NOMO-1 treated with dmso at 0.1 percent for 144 hours (cell line): ENCODE measurements at regions not wholly inside any gene's neighbourhood (a gene's known extent, or its start where the extent isn't known, plus 50 kb on each side); places are given as distances from the start of the nearest gene placed in this dataset.
"Not testable (repeated sequence)": the region's sequence is repeated elsewhere in the genome, so short reads cannot be mapped to it uniquely, and the experiment has no call there.

Experiments
- DNase-seq: peaks from one replicate; lab custom pipeline; 2025; ENCODE audit not compliant: unreplicated experiment; lab: John Stamatoyannopoulos, UW

GRCh38 chr4:125582302-125582701 is 267.5 kb downstream of the FAT4 start:
- no peak for DNase-seq

DNA sequence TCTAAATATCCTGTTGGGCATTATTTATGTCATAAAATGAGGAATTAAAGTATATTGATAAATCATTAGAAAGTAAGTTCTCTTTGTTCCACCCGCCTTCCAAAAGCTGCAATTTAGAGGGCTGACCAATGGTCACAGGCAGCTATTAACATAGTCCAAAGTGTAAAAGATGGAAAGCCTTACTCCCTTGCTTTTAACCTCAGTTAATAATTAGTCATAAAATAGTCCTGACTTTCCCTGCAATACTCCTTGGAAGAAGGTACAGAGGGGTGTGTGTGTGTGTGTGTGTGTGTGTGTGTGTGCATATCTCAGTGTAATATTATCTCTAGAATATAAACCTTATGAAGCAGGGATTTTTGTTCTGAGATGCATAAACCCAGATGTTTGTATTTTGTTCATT is 275.4 kb downstream of the FAT4 start:
- no peak for DNase-seq

- DNase-seq = no peak
Observed at GRCh38 chr4:125591290-125591689, 276.5 kb downstream of the FAT4 start.

DNA sequence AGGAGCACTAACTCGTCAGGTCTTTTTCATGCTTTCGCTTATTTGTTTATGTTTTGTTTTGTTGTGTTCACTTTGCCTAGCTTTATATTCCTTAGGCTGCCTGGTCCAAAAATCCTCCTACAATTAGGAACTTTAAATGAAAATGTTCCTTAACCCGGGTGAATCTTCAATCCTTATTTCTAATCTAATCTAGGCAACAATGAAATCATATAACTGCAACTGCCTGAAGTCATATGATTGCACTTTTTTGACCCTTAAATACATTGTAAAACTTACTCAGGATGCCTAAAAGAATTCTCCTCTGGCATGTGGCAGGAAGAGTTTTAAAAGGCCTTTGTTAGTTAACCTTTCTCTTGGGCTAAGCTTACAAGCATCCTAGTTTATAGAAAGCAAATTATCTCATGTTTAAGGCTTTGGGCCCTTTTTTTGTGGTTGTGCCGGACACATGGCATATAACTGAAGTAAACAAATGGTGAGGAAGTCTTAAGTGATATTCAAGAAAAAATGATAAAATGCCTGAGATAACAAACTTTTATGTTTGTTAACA is 279.4 kb downstream of the FAT4 start:
- no peak for DNase-seq

GRCh38 chr4:125605926-125606325 is 291.2 kb downstream of the FAT4 start:
- not testable (repeated sequence) for DNase-seq

DNA sequence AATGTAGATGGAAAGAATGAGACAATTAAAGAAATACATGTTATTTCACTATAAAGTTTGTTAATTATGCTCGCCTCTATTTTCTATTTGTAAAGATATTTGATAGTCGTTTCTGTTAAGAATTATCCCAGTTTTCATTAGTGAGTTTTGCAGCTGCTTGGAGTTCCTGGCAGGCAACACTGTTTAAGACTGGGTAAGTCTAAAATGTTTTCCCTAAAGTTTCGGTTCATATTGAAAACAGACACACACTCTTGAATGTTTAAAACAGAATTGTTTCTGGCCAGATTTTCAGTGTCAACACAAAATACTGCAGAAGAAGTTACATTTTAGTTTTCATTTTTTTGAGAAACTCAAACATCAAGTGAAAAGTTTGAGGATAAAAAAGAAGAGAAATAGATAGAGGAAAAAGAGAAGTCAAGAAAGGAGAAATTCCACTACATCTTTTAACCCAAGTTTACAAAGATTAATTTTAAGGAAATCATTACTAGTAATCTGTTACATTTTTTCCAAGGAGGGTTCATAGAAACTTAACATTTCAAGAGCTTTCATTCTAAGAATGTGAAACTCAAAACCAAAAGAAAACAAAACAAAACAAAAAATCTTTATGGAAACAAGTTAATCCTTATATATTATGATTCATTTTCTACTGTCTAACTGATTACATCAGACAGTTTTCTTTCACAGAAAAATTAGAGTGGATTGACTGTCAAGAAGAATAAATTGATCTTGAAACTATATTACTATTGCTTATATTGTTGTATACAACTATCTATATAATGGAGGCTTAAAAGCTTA is 305.5 kb downstream of the FAT4 start:
- DNase-seq = no peak

DNA sequence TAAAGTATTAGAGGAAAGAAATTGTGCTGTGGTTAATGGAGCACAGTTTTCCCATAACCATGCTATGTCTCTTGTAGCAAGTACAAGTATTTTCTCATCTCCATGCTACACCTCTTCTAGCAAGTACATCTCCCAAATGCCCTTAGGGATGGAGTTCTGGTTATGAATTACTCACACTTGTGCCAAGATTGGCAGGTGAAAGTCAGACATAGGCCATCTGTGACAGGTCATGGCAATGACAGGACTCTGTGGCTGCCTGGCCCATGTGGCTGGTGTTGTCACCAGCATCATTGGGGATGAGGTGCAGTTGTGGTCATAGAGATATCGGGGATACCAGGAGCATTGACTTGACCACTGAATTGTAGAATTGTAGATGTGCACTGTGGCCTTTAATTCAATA is 310.2 kb downstream of the FAT4 start:
- no peak for DNase-seq

- DNase-seq = no peak
Observed at GRCh38 chr4:125626946-125627345, 312.2 kb downstream of the FAT4 start.

DNA sequence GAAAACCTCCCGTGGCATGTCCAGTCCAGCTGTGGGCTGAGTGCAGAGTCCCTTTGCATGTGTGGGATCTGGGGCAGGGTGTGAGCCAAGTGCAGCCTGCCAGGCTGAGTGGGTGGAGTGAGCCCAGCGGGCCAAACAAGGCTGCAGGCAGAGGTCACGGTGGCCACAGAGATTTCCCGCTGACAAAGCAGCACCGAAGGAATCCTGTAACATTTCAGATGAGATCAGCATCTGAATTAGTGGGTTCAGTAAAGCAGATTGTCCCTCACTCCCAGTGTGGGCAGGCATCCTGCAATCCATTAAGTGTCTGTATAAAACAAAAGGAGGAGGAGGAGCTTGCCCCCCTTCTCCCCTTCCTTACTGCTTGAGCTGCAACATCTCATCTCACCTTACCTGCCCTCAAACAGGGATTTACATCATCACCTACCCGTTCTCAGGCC is 324.4 kb downstream of the FAT4 start:
- no peak for DNase-seq

GRCh38 chr4:125641611-125642010 is 326.9 kb downstream of the FAT4 start:
- DNase-seq = no peak

- no peak for DNase-seq
Observed at GRCh38 chr4:125642645-125643044, 327.9 kb downstream of the FAT4 start.

DNA sequence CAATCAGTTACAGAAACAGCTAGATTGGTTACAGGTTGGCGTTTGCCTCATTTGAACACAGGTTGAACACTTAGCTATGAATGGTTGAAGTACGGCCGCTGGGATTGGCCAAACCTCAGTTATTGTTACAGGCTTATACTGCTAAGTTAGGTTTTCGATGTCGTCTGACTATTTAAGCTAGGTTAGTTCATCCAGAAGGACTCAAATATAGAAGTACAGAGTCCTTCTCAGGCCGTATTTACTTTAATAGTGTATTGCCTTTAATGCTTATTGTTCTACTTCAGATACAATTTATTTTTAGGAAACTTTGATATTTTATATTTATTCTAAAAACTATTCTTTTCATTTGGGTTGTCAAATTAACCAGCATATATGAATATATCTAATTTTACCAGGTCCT is 334.7 kb downstream of the FAT4 start:
- DNase-seq = no peak

GRCh38 chr4:125650557-125650956 is 335.8 kb downstream of the FAT4 start:
- DNase-seq = no peak

DNA sequence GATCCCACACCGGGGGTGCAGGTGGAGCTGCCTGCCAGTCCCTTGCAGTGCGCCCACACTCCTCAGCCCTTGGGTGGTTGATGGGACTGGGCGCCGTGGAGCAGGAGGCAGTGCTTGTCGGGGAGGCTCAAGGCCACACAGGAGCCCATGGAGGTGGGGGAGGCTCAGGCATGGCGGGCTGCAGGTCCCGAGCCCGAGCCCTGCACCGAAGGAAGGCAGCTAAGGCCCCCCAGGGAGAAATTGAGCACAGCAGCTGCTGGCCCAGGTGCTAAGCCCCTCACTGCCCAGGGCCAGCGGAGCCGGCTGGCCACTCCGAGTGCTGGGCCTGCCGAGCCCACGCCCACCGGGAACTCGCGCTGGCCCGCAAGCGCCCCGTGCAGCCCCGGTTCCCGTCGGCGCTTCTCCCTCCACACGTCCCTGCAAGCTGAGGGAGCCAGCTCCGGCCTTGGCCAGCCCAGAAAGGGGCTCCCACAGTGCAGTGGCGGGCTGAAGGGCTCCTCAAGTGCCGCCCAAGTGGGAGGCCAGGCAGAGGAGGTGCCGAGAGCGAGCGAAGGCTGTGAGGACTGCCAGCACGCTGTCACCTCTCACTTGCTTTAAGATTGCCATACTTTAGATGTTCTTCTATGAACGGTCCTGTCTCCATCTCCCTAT is 337.1 kb downstream of the FAT4 start:
- not testable (repeated sequence) for DNase-seq

- DNase-seq = no peak
Observed at GRCh38 chr4:125658773-125659172, 344.0 kb downstream of the FAT4 start.

- no peak for DNase-seq
Observed at GRCh38 chr4:125663896-125664767, 349.4 kb downstream of the FAT4 start.

DNA sequence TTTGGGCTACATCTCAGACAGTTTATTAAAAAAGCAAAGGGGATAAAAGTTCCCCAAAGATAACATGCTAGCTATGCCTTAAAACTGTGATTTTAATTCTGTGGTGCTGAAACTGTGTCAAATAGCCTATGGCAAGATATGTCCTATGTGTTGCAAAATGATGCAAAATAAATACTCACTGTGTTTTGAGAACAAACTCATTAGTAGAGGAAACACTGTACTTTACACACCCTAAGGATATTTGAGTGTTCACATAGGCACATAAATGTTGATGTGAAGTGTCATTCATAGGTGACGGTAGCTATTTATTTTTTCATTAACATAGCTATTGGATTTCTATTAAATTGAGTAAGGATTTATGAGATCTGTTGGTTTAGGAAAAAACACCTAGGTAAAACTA is 351.9 kb downstream of the FAT4 start:
- DNase-seq = no peak

GRCh38 chr4:125676156-125676555 is 361.4 kb downstream of the FAT4 start:
- no peak for DNase-seq

DNA sequence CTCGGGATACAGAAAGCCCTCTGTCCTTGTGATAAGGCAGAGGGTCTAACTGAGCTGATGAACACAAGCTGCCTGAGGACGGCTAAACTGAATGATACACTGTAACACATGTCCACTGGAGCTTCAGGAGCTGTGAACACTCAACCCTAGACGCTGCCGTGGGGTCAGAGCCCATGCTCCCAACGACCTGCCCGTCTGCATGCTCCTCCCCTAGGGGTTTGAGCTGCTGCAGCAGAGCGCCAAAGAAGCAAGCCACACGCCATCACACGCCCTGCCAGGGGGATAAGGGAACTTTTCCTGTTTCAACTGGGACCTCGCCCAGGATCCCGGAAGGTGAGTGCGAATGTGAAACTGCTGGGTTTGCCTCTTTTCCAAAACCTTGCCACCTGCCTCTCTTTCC is 361.8 kb downstream of the FAT4 start:
- no peak for DNase-seq

DNA sequence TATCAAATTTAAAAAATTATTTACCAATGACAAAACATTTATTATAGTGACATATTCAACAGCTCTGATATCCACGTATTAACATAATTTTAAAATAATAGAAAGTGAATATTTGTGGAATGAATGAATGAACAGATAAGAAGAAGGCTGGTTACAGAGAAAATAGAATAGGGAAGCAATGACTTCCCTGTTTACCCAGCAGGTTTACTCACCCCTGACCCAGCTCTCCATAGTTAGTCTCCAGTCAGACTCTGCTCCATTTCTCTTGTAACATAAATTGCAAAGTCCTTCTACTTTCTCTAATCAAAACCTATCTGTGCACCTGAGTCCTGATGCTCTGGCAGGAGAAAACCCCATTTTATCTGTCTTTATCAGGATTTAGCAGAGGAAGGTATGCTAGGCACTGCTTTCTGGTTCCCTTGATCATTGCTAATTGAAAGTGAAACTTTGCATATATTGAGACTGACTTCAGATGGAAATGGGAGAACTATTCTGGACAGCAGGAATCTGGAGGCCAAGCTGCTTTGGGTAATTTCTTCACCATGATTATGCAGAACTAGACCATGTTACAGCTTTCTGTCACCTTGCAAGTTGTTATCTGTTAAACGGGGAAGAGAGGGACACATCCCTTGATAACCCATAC is 363.0 kb downstream of the FAT4 start:
- no peak for DNase-seq

- no peak for DNase-seq
Observed at GRCh38 chr4:125679989-125680388, 365.2 kb downstream of the FAT4 start.
